ENCODE measurements at regions not wholly inside any gene's neighbourhood (a gene's known extent, or its start where the extent isn't known, plus 50 kb on each side); places are given as distances from the start of the nearest gene placed in this dataset.

GRCh38 chr4:38309471-38309870 is 349.3 kb downstream of the PTTG2 start:
- no peak for TF ChIP-seq CTCF (IDR thresholded peaks at IDR 0.05; ENCODE audit: low read depth, low read length)

GRCh38 chr4:38310446-38311043 is 350.3 kb downstream of the PTTG2 start:
- peak; percentile 48 for DNase-seq (ENCODE audit: low read depth, low spot score)
- in situ Hi-C loops (cut with HindIII; ENCODE audit: low sequenced_read_pairs): loop anchor here (25.0 kb wide), 1 partner anchor 352 kb away; the partner anchor contains the start of gene KLF3
- H3K4me3 ChIP-seq (ENCODE audit: low read depth, low read length): no peak overlapping the region
- TF ChIP-seq CTCF (IDR thresholded peaks at IDR 0.05; ENCODE audit: low read depth, low read length): no peak

More at GRCh38 chr4:38309471-38309870, 349.3 kb downstream of the PTTG2 start:
- in situ Hi-C loops (cut with HindIII; ENCODE audit: low sequenced_read_pairs): loop anchor here (25.0 kb wide), 1 partner anchor 353 kb away; the partner anchor contains the start of gene KLF3
- no peak for DNase-seq (ENCODE audit: low read depth, low spot score)
- no peak overlapping the region for H3K4me3 ChIP-seq (ENCODE audit: low read depth, low read length)

- H3K4me3 ChIP-seq (ENCODE audit: low read depth, low read length): no peak overlapping the region
- DNase-seq (ENCODE audit: low read depth, low spot score): no peak
- TF ChIP-seq CTCF (IDR thresholded peaks at IDR 0.05; ENCODE audit: low read depth, low read length): no peak
- in situ Hi-C loops (cut with HindIII; ENCODE audit: low sequenced_read_pairs): loop anchor here (25.0 kb wide), 1 partner anchor 351 kb away; the partner anchor contains the start of gene KLF3
Measured at GRCh38 chr4:38311495-38312126, 351.4 kb downstream of the PTTG2 start.

- in situ Hi-C loops (cut with HindIII; ENCODE audit: low sequenced_read_pairs): loop anchor here (25.0 kb wide), 1 partner anchor 349 kb away; the partner anchor contains the start of gene KLF3
- H3K4me3 ChIP-seq (ENCODE audit: low read depth, low read length): no peak overlapping the region
- no peak for DNase-seq (ENCODE audit: low read depth, low spot score)
- TF ChIP-seq CTCF (IDR thresholded peaks at IDR 0.05; ENCODE audit: low read depth, low read length): no peak
Measured at GRCh38 chr4:38313175-38313574, 350.8 kb upstream of the KLF3 start.

GRCh38 chr4:38313999-38314561 is 349.9 kb upstream of the KLF3 start:
- peak; percentile 60 for DNase-seq (ENCODE audit: low read depth, low spot score)
- in situ Hi-C loops (cut with HindIII; ENCODE audit: low sequenced_read_pairs): loop anchor here (25.0 kb wide), 1 partner anchor 348 kb away; the partner anchor contains the start of gene KLF3
- H3K4me3 ChIP-seq (ENCODE audit: low read depth, low read length): no peak overlapping the region
- no peak for TF ChIP-seq CTCF (IDR thresholded peaks at IDR 0.05; ENCODE audit: low read depth, low read length)

GRCh38 chr4:38314663-38315062 is 349.3 kb upstream of the KLF3 start:
- DNase-seq (ENCODE audit: low read depth, low spot score): no peak
- TF ChIP-seq CTCF (IDR thresholded peaks at IDR 0.05; ENCODE audit: low read depth, low read length): no peak
- in situ Hi-C loops (cut with HindIII; ENCODE audit: low sequenced_read_pairs): loop anchor here (25.0 kb wide), 1 partner anchor 348 kb away; the partner anchor contains the start of gene KLF3
- H3K4me3 ChIP-seq (ENCODE audit: low read depth, low read length): no peak overlapping the region

All from astrocyte of the spinal cord (primary cell).